Vagina (tissue), 2 donors: ENCODE measurements at regions not wholly inside any gene's neighbourhood (a gene's known extent, or its start where the extent isn't known, plus 50 kb on each side); places are given as distances from the start of the nearest gene placed in this dataset.

Experiments used
- POLR2A ChIP-seq, 2 donors: fragments of 450-650 bp; IDR thresholded peaks; one replicate each; pipeline ENCODE4 v1.6.1; 2017; ENCODE audit warnings: antibody characterized with exemption in 2 of 2, mild to moderate bottlenecking in 2 of 2, moderate library complexity in 2 of 2
- POLR2AphosphoS5 ChIP-seq, 2 donors: sonication (generic); formaldehyde crosslinking; IDR thresholded peaks; one replicate each; pipeline ENCODE4 v1.9.0; 2017; ENCODE audit warnings: antibody characterized with exemption in 2 of 2, mild to moderate bottlenecking in 2 of 2, low read depth in 1 of 2; ENCODE audit not compliant: insufficient read depth in 1 of 2
- TF ChIP-seq, protein P1 (sequence below), 3 experiments: fragments of 450-650 bp in 2 of 3; fragments of 200-600 bp in 1 of 3; sonication (generic) in 1 of 3; IDR thresholded peaks; one replicate each; pipeline ENCODE4 v1.5.1; 2017 to 2019; ENCODE audit warnings: antibody characterized with exemption in 3 of 3, mild to moderate bottlenecking in 2 of 3, moderate library complexity in 2 of 3

DNA sequence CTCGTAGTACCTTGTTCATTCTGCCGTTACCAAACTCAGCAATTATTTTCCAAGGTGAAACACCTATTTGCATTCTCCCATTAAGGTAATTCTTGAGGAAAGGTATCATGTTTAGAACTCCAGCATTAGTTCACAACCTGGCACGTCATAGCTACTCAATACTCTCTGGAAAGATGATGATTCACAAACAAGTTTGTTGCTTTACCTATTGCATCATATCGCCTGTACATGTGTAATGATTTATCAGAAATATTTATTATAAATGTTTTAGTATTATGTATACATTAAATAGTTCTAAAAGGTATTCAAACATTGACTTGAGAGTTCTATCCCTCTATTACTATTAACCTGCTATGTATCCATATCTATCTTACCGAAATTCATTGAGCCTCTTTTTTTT is 658.3 kb upstream of the PITX2 start:
- TF ChIP-seq, protein P1, sequence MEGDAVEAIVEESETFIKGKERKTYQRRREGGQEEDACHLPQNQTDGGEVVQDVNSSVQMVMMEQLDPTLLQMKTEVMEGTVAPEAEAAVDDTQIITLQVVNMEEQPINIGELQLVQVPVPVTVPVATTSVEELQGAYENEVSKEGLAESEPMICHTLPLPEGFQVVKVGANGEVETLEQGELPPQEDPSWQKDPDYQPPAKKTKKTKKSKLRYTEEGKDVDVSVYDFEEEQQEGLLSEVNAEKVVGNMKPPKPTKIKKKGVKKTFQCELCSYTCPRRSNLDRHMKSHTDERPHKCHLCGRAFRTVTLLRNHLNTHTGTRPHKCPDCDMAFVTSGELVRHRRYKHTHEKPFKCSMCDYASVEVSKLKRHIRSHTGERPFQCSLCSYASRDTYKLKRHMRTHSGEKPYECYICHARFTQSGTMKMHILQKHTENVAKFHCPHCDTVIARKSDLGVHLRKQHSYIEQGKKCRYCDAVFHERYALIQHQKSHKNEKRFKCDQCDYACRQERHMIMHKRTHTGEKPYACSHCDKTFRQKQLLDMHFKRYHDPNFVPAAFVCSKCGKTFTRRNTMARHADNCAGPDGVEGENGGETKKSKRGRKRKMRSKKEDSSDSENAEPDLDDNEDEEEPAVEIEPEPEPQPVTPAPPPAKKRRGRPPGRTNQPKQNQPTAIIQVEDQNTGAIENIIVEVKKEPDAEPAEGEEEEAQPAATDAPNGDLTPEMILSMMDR (IDR thresholded peaks at IDR 0.05), result no peak
- no peak for TF ChIP-seq POLR2AphosphoS5 (IDR thresholded peaks at IDR 0.05; ENCODE audit: insufficient read depth in 1 of 2, low read depth in 1 of 2)
- no peak for TF ChIP-seq POLR2A (IDR thresholded peaks at IDR 0.05)
